Gastroesophageal sphincter (tissue), 4 donors: ENCODE measurements at regions not wholly inside any gene's neighbourhood (a gene's known extent, or its start where the extent isn't known, plus 50 kb on each side); places are given as distances from the start of the nearest gene placed in this dataset.
"Not testable (repeated sequence)": the region's sequence is repeated elsewhere in the genome, so short reads cannot be mapped to it uniquely, and the experiment has no call there.

Experiments used
- ATAC-seq: fragments of 150-250 bp; one replicate; pipeline ENCODE4 v1.9.1; 2016; ENCODE audit warnings: mild to moderate bottlenecking, moderate library complexity
- H3K27ac ChIP-seq, 4 donors: fragments of 200-600 bp; sonication (generic) in 3 of 4; 1 replicate in 3 of 4; 2 replicates in 1 of 4; pipeline ENCODE4 v1.5.1; 2016 to 2019
- H3K27me3 ChIP-seq: fragments of 200-600 bp; sonication (generic); one replicate; pipeline ENCODE4 v1.5.1; 2019
- H3K36me3 ChIP-seq, 2 donors: fragments of 200-600 bp; sonication (generic); one replicate each; pipeline ENCODE4 v1.5.1; 2019; ENCODE audit warnings: control low read depth in 1 of 2
- H3K4me1 ChIP-seq, 3 donors: fragments of 200-600 bp; sonication (generic); 1 replicate in 2 of 3; 2 replicates in 1 of 3; pipeline ENCODE4 v1.5.1; 2016 to 2019; ENCODE audit warnings: control low read depth in 2 of 3
- H3K4me3 ChIP-seq, 2 donors: fragments of 200-600 bp; sonication (generic); one replicate each; pipeline ENCODE4 v1.5.1; 2019; ENCODE audit warnings: mild to moderate bottlenecking in 1 of 2, moderate library complexity in 1 of 2
- H3K9me3 ChIP-seq, 3 donors: fragments of 200-600 bp; sonication (generic); one replicate each; pipeline ENCODE4 v1.5.1; 2017 to 2019; ENCODE audit warnings: control low read depth in 2 of 3
- EP300 ChIP-seq: sonication (generic); formaldehyde crosslinking; IDR thresholded peaks from one replicate; pipeline ENCODE4 v1.6.1; 2017; ENCODE audit warnings: antibody characterized with exemption, mild to moderate bottlenecking
- POLR2A ChIP-seq, 2 donors: fragments of 450-650 bp; IDR thresholded peaks; one replicate each; pipeline ENCODE4 v1.6.1; 2017; ENCODE audit warnings: antibody characterized with exemption in 2 of 2, mild to moderate bottlenecking in 2 of 2, moderate library complexity in 1 of 2
- POLR2AphosphoS5 ChIP-seq: sonication (generic); formaldehyde crosslinking; IDR thresholded peaks from one replicate; pipeline ENCODE4 v1.6.1; 2017; ENCODE audit warnings: antibody characterized with exemption
- WGBS, 2 donors: methylation state at CpG; one replicate each; pipeline ENCODE4 v1.1.5; 2018; ENCODE audit warnings: low coverage in 1 of 2; 5-methylcytosine and 5-hydroxymethylcytosine counted together
- TF ChIP-seq, protein P1 (sequence below), 4 experiments: fragments of 200-600 bp in 2 of 4; fragments of 450-650 bp in 2 of 4; sonication (generic) in 1 of 4; IDR thresholded peaks; one replicate each; pipeline ENCODE4 v1.5.1; 2017 to 2019; ENCODE audit warnings: antibody characterized with exemption in 4 of 4, mild to moderate bottlenecking in 2 of 4, moderate library complexity in 2 of 4

DNA sequence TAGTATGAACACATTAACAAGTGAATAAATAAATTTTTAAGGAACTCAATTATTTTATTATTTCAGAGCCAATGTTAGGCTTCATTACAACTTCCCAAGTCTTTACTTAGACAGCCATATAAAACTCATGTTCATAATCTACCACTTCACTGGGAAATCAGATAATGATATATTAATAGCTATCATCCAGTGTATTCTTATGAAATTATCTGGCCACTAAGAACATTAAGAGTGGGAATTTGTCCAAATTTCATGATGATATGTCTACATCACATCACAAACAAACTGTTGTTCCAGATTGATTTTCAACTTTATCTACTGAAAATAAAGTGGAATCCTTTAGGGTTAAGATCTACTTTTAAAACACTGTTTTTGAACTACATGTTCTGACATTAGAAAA, 668.6 kb downstream of the EFNA5 start:
- Histone ChIP-seq H3K4me1 (no peaks in the 10 kb centered on the region), H3K27ac (no peak overlapping the region), H3K27me3 (no peaks in the 10 kb centered on the region), H3K36me3 (no peaks in the 10 kb centered on the region), H3K4me3 (no peak overlapping the region), H3K9me3 (peaks cover 0 to 4% (median 0%) of the 10 kb centered on the region in 3 donors)
- ATAC-seq = no peak
- TF ChIP-seq POLR2A (IDR thresholded peaks at IDR 0.05) = no peak
- TF ChIP-seq POLR2AphosphoS5 = no peak
- TF ChIP-seq EP300 = no peak
- TF ChIP-seq, protein P1, sequence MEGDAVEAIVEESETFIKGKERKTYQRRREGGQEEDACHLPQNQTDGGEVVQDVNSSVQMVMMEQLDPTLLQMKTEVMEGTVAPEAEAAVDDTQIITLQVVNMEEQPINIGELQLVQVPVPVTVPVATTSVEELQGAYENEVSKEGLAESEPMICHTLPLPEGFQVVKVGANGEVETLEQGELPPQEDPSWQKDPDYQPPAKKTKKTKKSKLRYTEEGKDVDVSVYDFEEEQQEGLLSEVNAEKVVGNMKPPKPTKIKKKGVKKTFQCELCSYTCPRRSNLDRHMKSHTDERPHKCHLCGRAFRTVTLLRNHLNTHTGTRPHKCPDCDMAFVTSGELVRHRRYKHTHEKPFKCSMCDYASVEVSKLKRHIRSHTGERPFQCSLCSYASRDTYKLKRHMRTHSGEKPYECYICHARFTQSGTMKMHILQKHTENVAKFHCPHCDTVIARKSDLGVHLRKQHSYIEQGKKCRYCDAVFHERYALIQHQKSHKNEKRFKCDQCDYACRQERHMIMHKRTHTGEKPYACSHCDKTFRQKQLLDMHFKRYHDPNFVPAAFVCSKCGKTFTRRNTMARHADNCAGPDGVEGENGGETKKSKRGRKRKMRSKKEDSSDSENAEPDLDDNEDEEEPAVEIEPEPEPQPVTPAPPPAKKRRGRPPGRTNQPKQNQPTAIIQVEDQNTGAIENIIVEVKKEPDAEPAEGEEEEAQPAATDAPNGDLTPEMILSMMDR (IDR thresholded peaks at IDR 0.05) = no peak

DNA sequence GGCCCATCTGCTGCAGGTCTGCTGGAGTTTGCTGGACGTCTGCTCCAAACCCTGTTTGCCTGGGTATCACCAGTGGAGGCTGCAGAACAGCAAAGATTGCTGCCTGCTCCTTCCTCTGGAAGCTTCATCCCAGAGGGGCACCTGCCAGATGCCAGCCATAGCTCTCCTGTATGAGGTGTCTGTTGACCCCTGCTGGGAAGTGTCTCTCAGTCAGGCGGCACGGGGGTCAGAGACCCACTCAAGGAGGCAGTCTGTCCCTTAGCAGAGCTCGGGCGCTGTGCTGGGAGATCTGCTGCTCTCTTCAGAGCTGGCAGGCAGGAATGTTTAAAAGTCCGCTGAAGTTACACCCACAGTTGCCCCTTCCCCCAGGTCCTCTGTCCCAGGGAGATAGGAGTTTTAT, 671.2 kb downstream of the EFNA5 start:
- not testable (repeated sequence) for H3K27ac ChIP-seq, H3K36me3 ChIP-seq, ATAC-seq, H3K4me3 ChIP-seq, H3K4me1 ChIP-seq, H3K27me3 ChIP-seq, H3K9me3 ChIP-seq
- no CpG with 5 or more reads among the region's 6 CpGs for WGBS, 2 donors

DNA sequence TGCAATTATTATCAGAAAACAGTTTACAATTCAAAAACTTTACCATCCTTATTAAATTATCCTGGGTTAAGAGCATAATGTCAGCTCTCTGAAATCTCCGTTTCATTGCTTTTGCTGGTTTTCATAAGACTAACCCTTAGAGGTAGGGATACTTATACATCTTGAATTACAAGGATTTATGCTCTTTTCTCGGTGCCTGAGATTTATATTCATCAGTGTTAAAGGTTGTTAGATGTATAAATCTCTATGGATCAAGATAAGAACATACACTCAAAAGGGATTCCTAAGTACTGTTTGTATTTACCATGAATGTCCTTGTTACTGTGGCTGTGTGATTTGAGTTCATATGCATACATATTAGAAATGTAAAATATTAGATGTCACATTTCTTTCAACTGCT, 684.7 kb downstream of the EFNA5 start:
- ATAC-seq = no peak
- no peaks in the 10 kb centered on the region for H3K9me3 ChIP-seq
- WGBS, 2 donors = 39 to 59% methylated on average over 2 of the region's 2 CpGs

DNA sequence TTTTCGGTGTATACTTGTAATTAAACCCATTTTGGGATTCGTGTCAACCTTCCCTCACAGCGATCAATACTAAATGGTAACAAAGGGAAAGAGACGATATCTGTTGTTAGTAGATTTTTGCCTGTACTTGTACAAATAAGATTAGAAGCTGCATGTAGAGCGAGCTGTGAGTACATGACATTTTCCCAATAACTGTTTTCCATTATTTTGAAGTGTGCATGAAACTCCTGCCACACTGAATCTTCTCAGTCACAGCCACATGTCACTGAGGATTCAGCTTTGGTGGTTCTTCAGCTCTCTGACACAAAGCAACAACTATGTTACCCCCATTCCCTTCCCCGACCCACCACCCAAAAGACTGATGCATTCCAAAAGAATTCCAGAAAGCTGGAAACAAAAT, 685.6 kb downstream of the EFNA5 start:
- no peak for TF ChIP-seq EP300
- TF ChIP-seq POLR2A (IDR thresholded peaks at IDR 0.05) = no peak
- TF ChIP-seq, protein P1 (IDR thresholded peaks at IDR 0.05) = no peak
- TF ChIP-seq POLR2AphosphoS5 = no peak
- 74 to 89% methylated on average over 6 of the region's 6 CpGs for WGBS, 2 donors
- Histone ChIP-seq H3K27ac (no peak overlapping the region), H3K9me3 (no peaks in the 10 kb centered on the region), H3K36me3 (no peaks in the 10 kb centered on the region), H3K27me3 (no peaks in the 10 kb centered on the region), H3K4me3 (no peak overlapping the region), H3K4me1 (no peaks in the 10 kb centered on the region)
- no peak for ATAC-seq

More for the DNA sequence above, 684.7 kb downstream of the EFNA5 start:
- Histone ChIP-seq H3K27me3 (no peaks in the 10 kb centered on the region), H3K4me1 (no peaks in the 10 kb centered on the region), H3K27ac (no peak overlapping the region), H3K4me3 (no peak overlapping the region), H3K36me3 (no peaks in the 10 kb centered on the region)
- TF ChIP-seq, protein P1 (IDR thresholded peaks at IDR 0.05) = no peak
- TF ChIP-seq POLR2AphosphoS5 (no peak), POLR2A (IDR thresholded peaks at IDR 0.05) (no peak), EP300 (no peak)

DNA sequence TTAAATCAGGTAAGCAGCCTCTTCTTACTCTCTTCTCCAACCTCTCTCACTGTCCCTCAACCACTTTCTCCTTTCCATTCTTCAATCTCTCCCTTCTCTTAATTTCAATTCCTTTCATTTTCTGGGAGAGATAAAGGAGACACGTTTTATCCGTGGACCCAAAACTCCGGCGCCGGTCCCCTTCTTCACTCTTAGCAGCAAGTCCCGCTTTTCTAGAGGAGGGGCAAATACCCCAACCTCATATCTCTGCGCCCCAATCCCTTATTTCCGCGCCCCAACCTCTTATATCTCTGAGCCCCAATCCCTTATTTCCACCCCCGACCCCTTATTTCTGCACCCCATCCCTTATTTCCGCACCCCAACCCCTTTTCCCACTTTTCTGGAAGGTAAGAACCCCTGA, 691.6 kb downstream of the EFNA5 start:
- H3K9me3 ChIP-seq, ATAC-seq, H3K36me3 ChIP-seq, H3K4me3 ChIP-seq, H3K27ac ChIP-seq, H3K27me3 ChIP-seq, H3K4me1 ChIP-seq: not testable (repeated sequence)
- WGBS, 2 donors = 60 to 92% methylated on average over 1 to 11 of the region's 11 CpGs

DNA sequence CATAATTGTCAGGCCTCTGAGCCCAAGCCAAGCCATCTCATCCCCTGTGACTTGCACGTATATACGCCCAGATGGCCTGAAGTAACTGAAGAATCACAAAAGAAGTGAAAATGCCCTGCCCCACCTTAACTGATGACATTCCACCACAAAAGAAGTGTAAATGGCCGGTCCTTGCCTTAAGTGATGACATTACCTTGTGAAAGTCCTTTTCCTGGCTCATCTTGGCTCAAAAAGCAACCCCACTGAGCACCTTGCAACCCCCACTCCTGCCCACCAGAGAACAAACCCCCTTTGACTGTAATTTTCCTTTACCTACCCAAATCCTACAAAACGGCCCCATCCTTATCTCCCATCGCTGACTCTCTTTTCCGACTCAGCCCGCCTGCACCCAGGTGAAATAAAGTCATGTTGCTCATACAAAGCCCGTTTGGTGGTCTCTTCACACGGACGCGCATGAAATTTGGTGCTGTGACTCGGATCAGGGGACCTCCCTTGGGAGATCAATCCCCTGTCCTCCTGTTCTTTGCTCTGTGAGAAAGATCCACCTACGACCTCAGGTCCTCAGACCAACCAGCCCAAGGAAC, 692.1 kb downstream of the EFNA5 start:
- H3K36me3 ChIP-seq, H3K27me3 ChIP-seq, H3K9me3 ChIP-seq, H3K4me1 ChIP-seq, H3K4me3 ChIP-seq, H3K27ac ChIP-seq, ATAC-seq: not testable (repeated sequence)
- WGBS, 2 donors = 83 to 94% methylated on average over 9 to 13 of the region's 13 CpGs

DNA sequence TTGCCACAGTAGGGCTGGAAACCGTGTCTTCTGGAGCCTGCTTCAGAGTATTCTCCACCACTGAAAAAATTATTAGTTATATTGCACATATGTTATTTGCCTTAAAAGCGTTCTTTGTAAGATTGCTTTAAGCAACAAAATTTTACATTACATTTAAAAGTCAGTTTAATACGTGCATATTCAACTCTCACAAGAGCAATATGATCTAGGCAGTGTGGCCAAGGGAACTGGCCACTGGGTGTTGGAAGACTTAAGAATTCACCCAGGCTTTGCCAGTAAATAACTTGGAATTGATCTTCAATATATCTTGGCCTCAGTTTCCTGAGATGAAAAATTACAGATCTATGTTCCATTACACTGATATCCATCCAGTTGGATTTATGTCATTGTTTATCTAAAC, 694.4 kb downstream of the EFNA5 start:
- Histone ChIP-seq H3K9me3 (no peaks in the 10 kb centered on the region), H3K4me3 (no peak overlapping the region), H3K27ac (no peak overlapping the region), H3K4me1 (no peaks in the 10 kb centered on the region), H3K36me3 (no peaks in the 10 kb centered on the region), H3K27me3 (no peaks in the 10 kb centered on the region)
- no peak for ATAC-seq
- TF ChIP-seq EP300 (no peak), POLR2AphosphoS5 (no peak), POLR2A (IDR thresholded peaks at IDR 0.05) (no peak)
- TF ChIP-seq, protein P1 (IDR thresholded peaks at IDR 0.05) = no peak
- 69 to 72% methylated on average over 3 of the region's 3 CpGs for WGBS, 2 donors
